Fibroblast of lung (primary cell): ENCODE measurements at regions not wholly inside any gene's neighbourhood (a gene's known extent, or its start where the extent isn't known, plus 50 kb on each side); places are given as distances from the start of the nearest gene placed in this dataset.

Experiments
- DNase-seq, 2 donors: peaks; one replicate each; pipeline versions ENCODE4 v3.0.0 to v3.0.0-alpha.2; 2010; ENCODE audit warnings: low read depth in 2 of 2
- H2AFZ ChIP-seq: 2 replicates; pipeline ENCODE4 v1.5.1; 2012; ENCODE audit warnings: low read length, control low read depth, inconsistent platforms
- H3K27ac ChIP-seq: 2 replicates; pipeline ENCODE4 v1.5.1; 2011; ENCODE audit warnings: low read length, control low read depth; ENCODE audit not compliant: insufficient read depth
- H3K27me3 ChIP-seq: 2 replicates; pipeline ENCODE4 v1.5.1; 2011; ENCODE audit warnings: mild to moderate bottlenecking, low read length; ENCODE audit not compliant: control insufficient read depth, insufficient read depth
- H3K36me3 ChIP-seq: 2 replicates; pipeline ENCODE4 v1.5.1; 2011; ENCODE audit warnings: low read length; ENCODE audit not compliant: control insufficient read depth, insufficient read depth
- H3K4me1 ChIP-seq: 2 replicates; pipeline ENCODE4 v1.5.1; 2011; ENCODE audit warnings: low read length; ENCODE audit not compliant: control insufficient read depth, insufficient read depth; ENCODE audit errors: extremely low read depth
- H3K4me2 ChIP-seq: 2 replicates; pipeline ENCODE4 v1.5.1; 2011; ENCODE audit warnings: low read length, control low read depth; ENCODE audit not compliant: insufficient read depth; ENCODE audit errors: extremely low read depth
- H3K4me3 ChIP-seq, 4 experiments: fragments of 200-600 bp in 1 of 4; sonication (generic) in 1 of 4; replicated peaks in 1 of 4; 2 replicates each; pipeline ENCODE4 v1.5.1; 2011 to 2016; ENCODE audit warnings: low read length in 4 of 4, low read depth in 3 of 4, mild to moderate bottlenecking in 3 of 4, control low read depth in 2 of 4, inconsistent platforms in 1 of 4, mixed read lengths in 1 of 4; ENCODE audit not compliant: insufficient read depth in 1 of 4; ENCODE audit errors: control extremely low read depth in 1 of 4
- H3K79me2 ChIP-seq: 2 replicates; pipeline ENCODE4 v1.5.1; 2012; ENCODE audit warnings: mild to moderate bottlenecking, low read length, inconsistent platforms; ENCODE audit not compliant: control insufficient read depth, insufficient read depth
- H3K9ac ChIP-seq: 2 replicates; pipeline ENCODE4 v1.5.1; 2011; ENCODE audit warnings: mild to moderate bottlenecking, low read length, control low read depth; ENCODE audit not compliant: insufficient read depth
- H3K9me3 ChIP-seq: 2 replicates; pipeline ENCODE4 v1.5.1; 2012; ENCODE audit warnings: low read depth, low read length; ENCODE audit not compliant: control insufficient read depth, insufficient read depth
- H4K20me1 ChIP-seq: 2 replicates; pipeline ENCODE4 v1.5.1; 2011; ENCODE audit warnings: low read length; ENCODE audit not compliant: control insufficient read depth, insufficient read depth; ENCODE audit errors: extremely low read depth
- EZH2 ChIP-seq: IDR thresholded peaks from 2 replicates; pipeline ENCODE4 v1.5.1; 2012; ENCODE audit warnings: low read length, control low read depth, mild to moderate bottlenecking; ENCODE audit errors: missing control alignments
- TF ChIP-seq, protein P1 (sequence below), 2 donors: IDR thresholded peaks in 1 of 2; conservative IDR thresholded peaks in 1 of 2; 1 replicate in 1 of 2; 2 replicates in 1 of 2; pipeline ENCODE4 v1.5.1; 2011 to 2012; ENCODE audit warnings: low read length in 2 of 2, control low read depth in 1 of 2, inconsistent platforms in 1 of 2, low read depth in 1 of 2, mild to moderate bottlenecking in 1 of 2

GRCh38 chr4:132587626-132588025 lies 561.5 kb upstream of the PCDH10 start:
- no peak overlapping the region for H3K27ac ChIP-seq
- H3K4me3 ChIP-seq, result no peak overlapping the region
- no peaks in the 10 kb centered on the region for H3K79me2 ChIP-seq
- DNase-seq, result peak in 1 of 2 donors; percentile 53
- no peaks in the 10 kb centered on the region for H3K36me3 ChIP-seq
- no peaks in the 10 kb centered on the region for H3K27me3 ChIP-seq
- no peaks in the 10 kb centered on the region for H3K9me3 ChIP-seq
- TF ChIP-seq, protein P1, sequence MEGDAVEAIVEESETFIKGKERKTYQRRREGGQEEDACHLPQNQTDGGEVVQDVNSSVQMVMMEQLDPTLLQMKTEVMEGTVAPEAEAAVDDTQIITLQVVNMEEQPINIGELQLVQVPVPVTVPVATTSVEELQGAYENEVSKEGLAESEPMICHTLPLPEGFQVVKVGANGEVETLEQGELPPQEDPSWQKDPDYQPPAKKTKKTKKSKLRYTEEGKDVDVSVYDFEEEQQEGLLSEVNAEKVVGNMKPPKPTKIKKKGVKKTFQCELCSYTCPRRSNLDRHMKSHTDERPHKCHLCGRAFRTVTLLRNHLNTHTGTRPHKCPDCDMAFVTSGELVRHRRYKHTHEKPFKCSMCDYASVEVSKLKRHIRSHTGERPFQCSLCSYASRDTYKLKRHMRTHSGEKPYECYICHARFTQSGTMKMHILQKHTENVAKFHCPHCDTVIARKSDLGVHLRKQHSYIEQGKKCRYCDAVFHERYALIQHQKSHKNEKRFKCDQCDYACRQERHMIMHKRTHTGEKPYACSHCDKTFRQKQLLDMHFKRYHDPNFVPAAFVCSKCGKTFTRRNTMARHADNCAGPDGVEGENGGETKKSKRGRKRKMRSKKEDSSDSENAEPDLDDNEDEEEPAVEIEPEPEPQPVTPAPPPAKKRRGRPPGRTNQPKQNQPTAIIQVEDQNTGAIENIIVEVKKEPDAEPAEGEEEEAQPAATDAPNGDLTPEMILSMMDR (conservative IDR thresholded peaks at IDR 0.05 in 1 of 2, IDR thresholded peaks at IDR 0.05 in 1 of 2; ENCODE audit: low read depth in 1 of 2, low read length in 2 of 2), result no peak
- no peak for TF ChIP-seq EZH2
- H2AFZ ChIP-seq, result no peak overlapping the region
- H3K4me1 ChIP-seq, result no peaks in the 10 kb centered on the region
- H3K4me2 ChIP-seq, result no peak overlapping the region
- no peak overlapping the region for H3K9ac ChIP-seq
- no peaks in the 10 kb centered on the region for H4K20me1 ChIP-seq

DNA sequence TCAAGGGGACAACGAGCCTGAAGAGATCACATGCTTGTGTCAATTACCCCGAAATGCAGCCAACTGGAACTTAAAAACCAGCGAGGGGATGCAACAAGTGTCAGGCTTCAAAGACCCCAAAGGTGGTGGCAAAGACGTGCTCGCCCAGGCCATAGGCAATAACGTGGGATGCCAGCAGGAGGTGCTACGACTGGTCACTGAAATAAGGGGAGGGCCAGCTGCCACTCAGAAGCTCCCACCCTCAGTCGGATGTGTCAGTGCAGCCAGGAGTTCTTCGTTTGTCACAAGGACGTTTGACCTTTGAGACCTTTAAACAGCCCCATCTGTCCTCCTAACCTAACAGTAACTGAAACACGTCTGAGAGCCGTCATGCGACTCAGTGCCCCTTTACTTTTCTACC lies 556.8 kb upstream of the PCDH10 start:
- Histone ChIP-seq H3K79me2 (no peaks in the 10 kb centered on the region), H3K27ac (no peak overlapping the region), H3K27me3 (no peaks in the 10 kb centered on the region), H3K36me3 (no peaks in the 10 kb centered on the region), H4K20me1 (no peaks in the 10 kb centered on the region), H3K9me3 (no peaks in the 10 kb centered on the region), H3K4me1 (no peaks in the 10 kb centered on the region), H3K9ac (no peak overlapping the region), H2AFZ (no peak overlapping the region), H3K4me3 (no peak overlapping the region), H3K4me2 (no peak overlapping the region)
- no peak for TF ChIP-seq EZH2
- TF ChIP-seq, protein P1 (conservative IDR thresholded peaks at IDR 0.05 in 1 of 2, IDR thresholded peaks at IDR 0.05 in 1 of 2; ENCODE audit: low read depth in 1 of 2, low read length in 2 of 2), result no peak
- DNase-seq, result no peak

- Histone ChIP-seq H3K9me3 (no peaks in the 10 kb centered on the region), H3K4me2 (no peak overlapping the region), H3K79me2 (no peaks in the 10 kb centered on the region), H3K9ac (no peak overlapping the region), H3K27me3 (no peaks in the 10 kb centered on the region), H3K4me3 (no peak overlapping the region), H3K4me1 (no peaks in the 10 kb centered on the region), H2AFZ (no peak overlapping the region), H3K27ac (no peak overlapping the region), H3K36me3 (no peaks in the 10 kb centered on the region), H4K20me1 (no peaks in the 10 kb centered on the region)
- TF ChIP-seq, protein P1 (conservative IDR thresholded peaks at IDR 0.05 in 1 of 2, IDR thresholded peaks at IDR 0.05 in 1 of 2; ENCODE audit: low read depth in 1 of 2, low read length in 2 of 2), result no peak
- TF ChIP-seq EZH2, result no peak
- no peak for DNase-seq
Measured at GRCh38 chr4:132592850-132593249, 556.2 kb upstream of the PCDH10 start.
